H9 (cell line): ENCODE measurements at regions not wholly inside any gene's neighbourhood (a gene's known extent, or its start where the extent isn't known, plus 50 kb on each side); places are given as distances from the start of the nearest gene placed in this dataset.

ENCODE experiments used
- DNase-seq: peaks from one replicate; pipeline ENCODE4 v3.0.0-alpha.2; 2017
- H2AFZ ChIP-seq: one replicate; pipeline ENCODE4 v1.6.1; 2013; ENCODE audit warnings: mild to moderate bottlenecking, low read length, control low read depth, moderate library complexity
- H2AK5ac ChIP-seq: 2 replicates; pipeline ENCODE4 v1.6.1; 2013; ENCODE audit warnings: low read length, control low read depth, mixed read lengths; ENCODE audit not compliant: insufficient read length
- H2BK120ac ChIP-seq: one replicate; pipeline ENCODE4 v1.6.1; 2013; ENCODE audit warnings: low read depth, mild to moderate bottlenecking, low read length, control low read depth, inconsistent platforms; ENCODE audit not compliant: poor library complexity, severe bottlenecking
- H2BK12ac ChIP-seq: 2 replicates; pipeline ENCODE4 v1.6.1; 2013; ENCODE audit warnings: low read length, control low read depth, mixed read lengths, low read depth; ENCODE audit not compliant: insufficient read length
- H2BK15ac ChIP-seq: 2 replicates; pipeline ENCODE4 v1.6.1; 2013; ENCODE audit warnings: low read depth, low read length, control low read depth
- H2BK20ac ChIP-seq: one replicate; pipeline ENCODE4 v1.6.1; 2013; ENCODE audit warnings: low read depth, mild to moderate bottlenecking, low read length, control low read depth, inconsistent platforms; ENCODE audit not compliant: poor library complexity, severe bottlenecking
- H2BK5ac ChIP-seq: 2 replicates; pipeline ENCODE4 v1.6.1; 2013; ENCODE audit warnings: low read length, control low read depth, mixed read lengths; ENCODE audit not compliant: insufficient read length
- H3K14ac ChIP-seq: 2 replicates; pipeline ENCODE4 v1.6.1; 2013; ENCODE audit warnings: low read length, control low read depth; ENCODE audit not compliant: insufficient read depth
- H3K18ac ChIP-seq: 2 replicates; pipeline ENCODE4 v1.6.1; 2013; ENCODE audit warnings: low read depth, mild to moderate bottlenecking, mixed read lengths, low read length, control low read depth; ENCODE audit not compliant: insufficient read length
- H3K23ac ChIP-seq: 2 replicates; pipeline ENCODE4 v1.6.1; 2013; ENCODE audit warnings: low read length, control low read depth, mixed read lengths, low read depth; ENCODE audit not compliant: insufficient read length
- H3K23me2 ChIP-seq: 2 replicates; pipeline ENCODE4 v1.6.1; 2013; ENCODE audit warnings: low read depth, mild to moderate bottlenecking, mixed read lengths, low read length, control low read depth; ENCODE audit not compliant: insufficient read length, poor library complexity, severe bottlenecking
- H3K27ac ChIP-seq: 2 replicates; pipeline ENCODE4 v1.5.1; 2013; ENCODE audit warnings: low read length, control low read depth, mixed read lengths, low read depth; ENCODE audit not compliant: insufficient read length
- H3K27me3 ChIP-seq: 2 replicates; pipeline ENCODE4 v1.6.1; 2013; ENCODE audit warnings: low read length, control low read depth, inconsistent platforms; ENCODE audit not compliant: insufficient read depth
- H3K4ac ChIP-seq: 2 replicates; pipeline ENCODE4 v1.6.1; 2013; ENCODE audit warnings: low read depth, mild to moderate bottlenecking, control low read depth, inconsistent platforms, low read length, moderate library complexity
- H3K4me1 ChIP-seq: 2 replicates; pipeline ENCODE4 v1.6.1; 2013; ENCODE audit warnings: low read length, control low read depth, inconsistent platforms; ENCODE audit not compliant: insufficient read depth
- H3K4me2 ChIP-seq: 2 replicates; pipeline ENCODE4 v1.6.1; 2013; ENCODE audit warnings: low read length, control low read depth, mixed read lengths; ENCODE audit not compliant: insufficient read length, insufficient read depth
- H3K56ac ChIP-seq: 2 replicates; pipeline ENCODE4 v1.6.1; 2013; ENCODE audit warnings: low read depth, mild to moderate bottlenecking, mixed read lengths, low read length, control low read depth; ENCODE audit not compliant: insufficient read length
- H3K79me1 ChIP-seq: 2 replicates; pipeline ENCODE4 v1.6.1; 2013; ENCODE audit warnings: low read depth, mild to moderate bottlenecking, moderate library complexity, low read length, control low read depth, inconsistent platforms; ENCODE audit not compliant: insufficient read depth, poor library complexity, severe bottlenecking
- H3K79me2 ChIP-seq: 2 replicates; pipeline ENCODE4 v1.6.1; 2013; ENCODE audit warnings: low read length, control low read depth, inconsistent platforms; ENCODE audit not compliant: insufficient read depth
- H3K9ac ChIP-seq: 2 replicates; pipeline ENCODE4 v1.6.1; 2013; ENCODE audit warnings: low read length, control low read depth, mixed read lengths; ENCODE audit not compliant: insufficient read length; ENCODE audit errors: extremely low read depth
- H3K9me3 ChIP-seq: one replicate; pipeline ENCODE4 v1.6.1; 2013; ENCODE audit warnings: low read depth, low read length, inconsistent platforms; ENCODE audit not compliant: control insufficient read depth
- H3T11ph ChIP-seq: one replicate; pipeline ENCODE4 v1.6.1; 2013; ENCODE audit warnings: mild to moderate bottlenecking, low read length, control low read depth, inconsistent platforms
- H4K20me1 ChIP-seq: one replicate; pipeline ENCODE4 v1.6.1; 2013; ENCODE audit not compliant: control insufficient read depth, insufficient read length, insufficient read depth
- H4K5ac ChIP-seq: 2 replicates; pipeline ENCODE4 v1.6.1; 2013; ENCODE audit warnings: low read depth, mild to moderate bottlenecking, mixed read lengths, low read length, control low read depth; ENCODE audit not compliant: insufficient read length
- H4K8ac ChIP-seq: replicated peaks from 2 replicates; pipeline ENCODE4 v1.6.1; 2013; ENCODE audit warnings: low read length, control low read depth, mixed read lengths, low read depth; ENCODE audit not compliant: insufficient read length
- H4K91ac ChIP-seq: 2 replicates; pipeline ENCODE4 v1.6.1; 2013; ENCODE audit warnings: low read depth, mild to moderate bottlenecking, moderate library complexity, mixed read lengths, low read length, control low read depth; ENCODE audit not compliant: insufficient read length
- H3K27ac Mint-ChIP-seq, 3 experiments: 2 replicates in 2 of 3; 3 replicates in 1 of 3; pipeline ENCODE4 v1.8.0; 2020 to 2021; ENCODE audit warnings: mixed read lengths in 3 of 3, mild to moderate bottlenecking in 1 of 3, moderate library complexity in 1 of 3
- H3K27me3 Mint-ChIP-seq: 2 replicates; pipeline ENCODE4 v1.8.0; 2021; ENCODE audit warnings: low read depth, mild to moderate bottlenecking, moderate library complexity, mixed read lengths
- H3K36me3 Mint-ChIP-seq, 3 experiments: 2 replicates in 2 of 3; 3 replicates in 1 of 3; pipeline ENCODE4 v1.8.0; 2020 to 2021; ENCODE audit warnings: low read depth in 3 of 3, mixed read lengths in 3 of 3; ENCODE audit not compliant: insufficient read depth in 1 of 3
- H3K4me1 Mint-ChIP-seq, 2 experiments: 2 replicates each; pipeline ENCODE4 v1.8.0; 2020; ENCODE audit warnings: mixed read lengths in 2 of 2
- H3K4me3 Mint-ChIP-seq, 2 experiments: 2 replicates in 1 of 2; 3 replicates in 1 of 2; pipeline ENCODE4 v1.8.0; 2020 to 2021; ENCODE audit warnings: mild to moderate bottlenecking in 2 of 2, mixed read lengths in 2 of 2, moderate library complexity in 1 of 2
- H3K9me3 Mint-ChIP-seq, 2 experiments: 2 replicates in 1 of 2; 3 replicates in 1 of 2; pipeline ENCODE4 v1.8.0; 2020; ENCODE audit warnings: mild to moderate bottlenecking in 2 of 2, mixed read lengths in 2 of 2, moderate library complexity in 1 of 2
- CTCF ChIP-seq: fragments of 200-600 bp; sonication (generic); conservative IDR thresholded peaks from 3 replicates; pipeline ENCODE4 v1.8.0; 2021; ENCODE audit warnings: antibody characterized with exemption, mild to moderate bottlenecking
- WGBS: extraction: QIAGEN DNeasy Blood & Tissue Kit; methylation state at CpG from one replicate; pipeline ENCODE4 v1.1.7; 2013; ENCODE audit warnings: missing lambda C conversion rate, low lambda C conversion rate, mixed read lengths; ENCODE audit not compliant: insufficient read length; ENCODE audit errors: extremely low coverage; 5-methylcytosine and 5-hydroxymethylcytosine counted together

GRCh38 chr14:83271663-83272062 is 1738.0 kb upstream of the SEL1L start:
- no peak overlapping the region for H3K18ac ChIP-seq
- no peaks in the 10 kb centered on the region for H4K20me1 ChIP-seq
- no peak overlapping the region for H3K14ac ChIP-seq
- H4K91ac ChIP-seq = no peak overlapping the region
- H3K27me3 ChIP-seq = no peaks in the 10 kb centered on the region
- H3K4ac ChIP-seq = no peak overlapping the region
- Mint-ChIP-seq H3K4me3 (no peak overlapping the region), H3K9me3 (no peaks in the 10 kb centered on the region; a peak in 1 of 5 replicates), H3K27me3 (no peaks in the 10 kb centered on the region), H3K36me3 (no peaks in the 10 kb centered on the region), H3K27ac (no peak overlapping the region), H3K4me1 (no peaks in the 10 kb centered on the region)
- no peaks in the 10 kb centered on the region for H3K23me2 ChIP-seq
- H2BK120ac ChIP-seq = no peak overlapping the region
- DNase-seq = no peak
- H2BK20ac ChIP-seq = no peak overlapping the region
- H3K56ac ChIP-seq = no peak overlapping the region
- no peak overlapping the region for H3K27ac ChIP-seq
- no peak overlapping the region for H2AFZ ChIP-seq
- H3K79me1 ChIP-seq = no peaks in the 10 kb centered on the region
- no peak overlapping the region for H2BK15ac ChIP-seq
- no peak overlapping the region for H2AK5ac ChIP-seq
- no peak overlapping the region for H3K4me2 ChIP-seq
- no peak overlapping the region for H2BK12ac ChIP-seq
- TF ChIP-seq CTCF = no peak
- no CpG with 5 or more reads among the region's 2 CpGs for whole genome bisulfite sequencing
- no peak overlapping the region for H2BK5ac ChIP-seq
- no peak overlapping the region for H3K9ac ChIP-seq
- H4K8ac ChIP-seq = no peak overlapping the region
- no peaks in the 10 kb centered on the region for H3K4me1 ChIP-seq
- H3K23ac ChIP-seq = no peak overlapping the region
- no peaks in the 10 kb centered on the region for H3K9me3 ChIP-seq
- no peak overlapping the region for H3T11ph ChIP-seq
- no peaks in the 10 kb centered on the region for H3K79me2 ChIP-seq
- no peak overlapping the region for H4K5ac ChIP-seq
